ENCODE measurements at regions not wholly inside any gene's neighbourhood (a gene's known extent, or its start where the extent isn't known, plus 50 kb on each side); places are given as distances from the start of the nearest gene placed in this dataset.
"Not testable (repeated sequence)": the region's sequence is repeated elsewhere in the genome, so short reads cannot be mapped to it uniquely, and the experiment has no call there.

GRCh38 chr5:16990817-16991520 lies 54.9 kb upstream of the MYO10 start:
- TF ChIP-seq CTCF (IDR thresholded peaks at IDR 0.05); ZFX (IDR thresholded peaks at IDR 0.05; ENCODE audit: borderline replicate concordance): not testable (repeated sequence)

Data from 22Rv1 (cell line).